Fibroblast of lung (primary cell): ENCODE measurements at regions not wholly inside any gene's neighbourhood (a gene's known extent, or its start where the extent isn't known, plus 50 kb on each side); places are given as distances from the start of the nearest gene placed in this dataset.

Source experiments
- EZH2 ChIP-seq: IDR thresholded peaks from 2 replicates; pipeline ENCODE4 v1.5.1; 2012; ENCODE audit warnings: low read length, control low read depth, mild to moderate bottlenecking; ENCODE audit errors: missing control alignments
- TF ChIP-seq, protein P1 (sequence below), 2 donors: IDR thresholded peaks in 1 of 2; conservative IDR thresholded peaks in 1 of 2; 1 replicate in 1 of 2; 2 replicates in 1 of 2; pipeline ENCODE4 v1.5.1; 2011 to 2012; ENCODE audit warnings: low read length in 2 of 2, control low read depth in 1 of 2, inconsistent platforms in 1 of 2, low read depth in 1 of 2, mild to moderate bottlenecking in 1 of 2

GRCh38 chr2:19804639-19805260 is 97.0 kb downstream of the TTC32 start:
- TF ChIP-seq, protein P1, sequence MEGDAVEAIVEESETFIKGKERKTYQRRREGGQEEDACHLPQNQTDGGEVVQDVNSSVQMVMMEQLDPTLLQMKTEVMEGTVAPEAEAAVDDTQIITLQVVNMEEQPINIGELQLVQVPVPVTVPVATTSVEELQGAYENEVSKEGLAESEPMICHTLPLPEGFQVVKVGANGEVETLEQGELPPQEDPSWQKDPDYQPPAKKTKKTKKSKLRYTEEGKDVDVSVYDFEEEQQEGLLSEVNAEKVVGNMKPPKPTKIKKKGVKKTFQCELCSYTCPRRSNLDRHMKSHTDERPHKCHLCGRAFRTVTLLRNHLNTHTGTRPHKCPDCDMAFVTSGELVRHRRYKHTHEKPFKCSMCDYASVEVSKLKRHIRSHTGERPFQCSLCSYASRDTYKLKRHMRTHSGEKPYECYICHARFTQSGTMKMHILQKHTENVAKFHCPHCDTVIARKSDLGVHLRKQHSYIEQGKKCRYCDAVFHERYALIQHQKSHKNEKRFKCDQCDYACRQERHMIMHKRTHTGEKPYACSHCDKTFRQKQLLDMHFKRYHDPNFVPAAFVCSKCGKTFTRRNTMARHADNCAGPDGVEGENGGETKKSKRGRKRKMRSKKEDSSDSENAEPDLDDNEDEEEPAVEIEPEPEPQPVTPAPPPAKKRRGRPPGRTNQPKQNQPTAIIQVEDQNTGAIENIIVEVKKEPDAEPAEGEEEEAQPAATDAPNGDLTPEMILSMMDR (conservative IDR thresholded peaks at IDR 0.05 in 1 of 2, IDR thresholded peaks at IDR 0.05 in 1 of 2; ENCODE audit: low read depth in 1 of 2, low read length in 2 of 2): no peak
- no peak for TF ChIP-seq EZH2
